Renal pelvis (tissue), 1 donor: ENCODE measurements at regions not wholly inside any gene's neighbourhood (a gene's known extent, or its start where the extent isn't known, plus 50 kb on each side); places are given as distances from the start of the nearest gene placed in this dataset.

ENCODE experiments used
- DNase-seq: peaks from one replicate; pipeline ENCODE4 v3.0.0-alpha.2; 2013

- no peak for DNase-seq
These were observed 112.7 kb upstream of the NREP start for GRCh38 chr5:111869681-111870080.

- DNase-seq: no peak
These were observed 108.4 kb upstream of the NREP start for GRCh38 chr5:111865356-111865755.

- no peak for DNase-seq
These were observed 106.8 kb upstream of the NREP start for GRCh38 chr5:111863801-111864200.

GRCh38 chr5:111859533-111860270 lies 102.7 kb upstream of the NREP start:
- DNase-seq: no peak

GRCh38 chr5:111859031-111859430 lies 102.0 kb upstream of the NREP start:
- DNase-seq: no peak

- DNase-seq: no peak
These were observed 100.6 kb upstream of the NREP start for GRCh38 chr5:111857623-111858022.

GRCh38 chr5:111856876-111857466 lies 100.0 kb upstream of the NREP start:
- DNase-seq: no peak

GRCh38 chr5:111855356-111855755 lies 98.4 kb upstream of the NREP start:
- no peak for DNase-seq

- no peak for DNase-seq
These were observed 97.2 kb upstream of the NREP start for GRCh38 chr5:111854186-111854585.

GRCh38 chr5:111853748-111854147 lies 96.8 kb upstream of the NREP start:
- no peak for DNase-seq

- no peak for DNase-seq
These were observed 94.9 kb upstream of the NREP start for GRCh38 chr5:111851631-111852548.

GRCh38 chr5:111848476-111848875 lies 91.5 kb upstream of the NREP start:
- DNase-seq: no peak

- no peak for DNase-seq
These were observed 90.3 kb upstream of the NREP start for GRCh38 chr5:111847052-111847925.

- DNase-seq: no peak
These were observed 83.2 kb upstream of the NREP start for GRCh38 chr5:111840036-111840674.

GRCh38 chr5:111839438-111839837 lies 82.4 kb upstream of the NREP start:
- DNase-seq: no peak

- no peak for DNase-seq
These were observed 79.4 kb upstream of the NREP start for GRCh38 chr5:111836426-111836825.

- no peak for DNase-seq
These were observed 78.1 kb upstream of the NREP start for GRCh38 chr5:111834926-111835599.

- DNase-seq: no peak
These were observed 73.3 kb upstream of the NREP start for GRCh38 chr5:111830333-111830732.

- no peak for DNase-seq
These were observed 72.7 kb upstream of the NREP start for GRCh38 chr5:111829701-111830100.

GRCh38 chr5:111826064-111826463 lies 69.1 kb upstream of the NREP start:
- DNase-seq: no peak

GRCh38 chr5:111820072-111820471 lies 63.1 kb upstream of the NREP start:
- no peak for DNase-seq
